ENCODE measurements at regions not wholly inside any gene's neighbourhood (a gene's known extent, or its start where the extent isn't known, plus 50 kb on each side); places are given as distances from the start of the nearest gene placed in this dataset.

DNA sequence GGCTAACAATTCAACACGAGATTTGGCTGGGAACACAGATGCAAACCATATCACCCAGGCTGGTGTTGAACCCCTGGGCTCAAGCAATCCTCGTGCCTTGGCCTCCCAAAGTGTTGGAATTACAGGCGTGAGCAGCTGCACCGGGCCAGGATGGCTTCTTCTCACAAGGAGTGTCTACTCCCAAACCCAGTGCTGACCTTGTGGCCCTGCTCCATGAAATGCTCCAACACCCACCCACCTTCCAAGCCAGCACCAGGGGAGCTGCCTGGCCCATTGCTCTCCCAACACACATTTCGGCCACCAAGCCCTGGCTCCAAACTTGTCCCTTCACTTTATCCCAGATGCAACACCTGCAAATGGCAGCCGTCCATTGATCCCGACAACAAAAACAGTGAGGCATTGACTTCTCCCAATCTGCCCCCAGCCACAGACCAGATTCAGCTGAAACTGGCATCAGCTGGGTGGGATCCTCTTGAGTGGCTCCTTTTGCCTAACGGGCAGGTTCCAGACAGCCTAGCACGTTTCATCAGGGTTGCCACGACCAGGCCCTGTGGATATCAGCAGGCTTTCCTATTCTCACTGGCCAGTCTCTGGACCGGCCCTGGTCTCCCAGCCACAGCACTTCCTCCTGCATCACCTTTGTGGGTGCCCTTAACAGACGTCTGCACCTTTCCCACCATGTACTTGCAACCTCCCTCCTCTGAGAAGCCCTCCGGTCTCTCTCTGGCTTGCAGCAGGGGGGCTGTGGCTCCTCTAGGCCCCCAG lies 105.7 kb upstream of the CARD11 start:
- intact Hi-C loops (cut with micrococcal nuclease; ENCODE audit: unreplicated experiment): no loop called here
- CTCF ChIA-PET: no interaction called here
- no peaks in the 10 kb centered on the region for H3K9me3 Mint-ChIP-seq (ENCODE audit: unreplicated experiment)

DNA sequence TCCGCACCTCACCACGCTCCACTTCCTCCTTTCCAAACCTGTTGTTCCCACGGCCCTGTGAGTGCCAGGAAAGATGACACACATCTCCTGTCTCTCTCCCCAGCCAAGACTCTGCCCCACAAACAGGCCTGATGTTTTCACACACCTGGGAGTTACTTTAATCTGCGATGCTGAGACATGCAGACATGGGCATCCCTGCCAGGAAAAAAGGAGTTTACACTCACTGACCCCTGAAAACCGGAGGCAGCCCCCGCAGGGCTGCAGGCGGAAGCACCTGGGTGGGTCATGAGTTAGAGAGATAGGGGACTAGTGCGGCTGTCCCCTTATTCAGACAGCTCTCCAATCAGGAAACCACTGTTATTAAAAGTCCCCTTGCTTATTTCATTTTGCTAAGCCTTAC lies 106.4 kb upstream of the CARD11 start:
- TF ChIP-seq, protein P1, sequence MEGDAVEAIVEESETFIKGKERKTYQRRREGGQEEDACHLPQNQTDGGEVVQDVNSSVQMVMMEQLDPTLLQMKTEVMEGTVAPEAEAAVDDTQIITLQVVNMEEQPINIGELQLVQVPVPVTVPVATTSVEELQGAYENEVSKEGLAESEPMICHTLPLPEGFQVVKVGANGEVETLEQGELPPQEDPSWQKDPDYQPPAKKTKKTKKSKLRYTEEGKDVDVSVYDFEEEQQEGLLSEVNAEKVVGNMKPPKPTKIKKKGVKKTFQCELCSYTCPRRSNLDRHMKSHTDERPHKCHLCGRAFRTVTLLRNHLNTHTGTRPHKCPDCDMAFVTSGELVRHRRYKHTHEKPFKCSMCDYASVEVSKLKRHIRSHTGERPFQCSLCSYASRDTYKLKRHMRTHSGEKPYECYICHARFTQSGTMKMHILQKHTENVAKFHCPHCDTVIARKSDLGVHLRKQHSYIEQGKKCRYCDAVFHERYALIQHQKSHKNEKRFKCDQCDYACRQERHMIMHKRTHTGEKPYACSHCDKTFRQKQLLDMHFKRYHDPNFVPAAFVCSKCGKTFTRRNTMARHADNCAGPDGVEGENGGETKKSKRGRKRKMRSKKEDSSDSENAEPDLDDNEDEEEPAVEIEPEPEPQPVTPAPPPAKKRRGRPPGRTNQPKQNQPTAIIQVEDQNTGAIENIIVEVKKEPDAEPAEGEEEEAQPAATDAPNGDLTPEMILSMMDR (IDR thresholded peaks at IDR 0.05; ENCODE audit: insufficient read depth in 1 of 2, low read depth in 1 of 2, low read length in 1 of 2, severe bottlenecking in 1 of 2, unreplicated experiment in 1 of 2): no peak
- no peak for DNase-seq
- Mint-ChIP-seq H3K9me3 (ENCODE audit: unreplicated experiment) (no peaks in the 10 kb centered on the region), H3K4me3 (ENCODE audit: unreplicated experiment) (no peak overlapping the region), H3K36me3 (ENCODE audit: insufficient read depth, unreplicated experiment) (no peaks in the 10 kb centered on the region), H3K27ac (ENCODE audit: unreplicated experiment) (peak overlapping the region; percentile 48), H3K4me1 (ENCODE audit: low read depth, unreplicated experiment) (peaks cover 7% of the 10 kb centered on the region), H3K27me3 (ENCODE audit: insufficient read depth, unreplicated experiment) (peaks cover 8% of the 10 kb centered on the region)
- ChIA-PET CTCF (no interaction called here), POLR2A (no interaction called here)
- intact Hi-C loops (cut with micrococcal nuclease; ENCODE audit: unreplicated experiment): no loop called here
- no peak overlapping the region for H3K4me3 ChIP-seq (ENCODE audit: low read depth, low read length)
- no TSS peak for BruUV-seq (replicated peaks)
- no peaks in the 10 kb centered on the region for H3K9me3 ChIP-seq
- no peaks in the 10 kb centered on the region for H3K27me3 ChIP-seq (replicated peaks; ENCODE audit: control insufficient read depth, insufficient read depth, low read length)
- no peaks in the 10 kb centered on the region for H3K36me3 ChIP-seq (ENCODE audit: control insufficient read depth, insufficient read depth, low read length)
- no peaks in the 10 kb centered on the region; the same call in 1 of the 2 replicates for H3K4me1 ChIP-seq

More for the DNA sequence above, 105.7 kb upstream of the CARD11 start:
- Histone ChIP-seq H3K36me3 (ENCODE audit: control insufficient read depth, insufficient read depth, low read length) (no peaks in the 10 kb centered on the region), H3K4me1 (no peaks in the 10 kb centered on the region; the same call in 1 of the 2 replicates), H3K9me3 (no peaks in the 10 kb centered on the region), H3K4me3 (ENCODE audit: low read depth, low read length) (no peak overlapping the region), H3K27me3 (replicated peaks; ENCODE audit: control insufficient read depth, insufficient read depth, low read length) (no peaks in the 10 kb centered on the region)
- TF ChIP-seq, protein P1 (IDR thresholded peaks at IDR 0.05; ENCODE audit: insufficient read depth in 1 of 2, low read depth in 1 of 2, low read length in 1 of 2, severe bottlenecking in 1 of 2, unreplicated experiment in 1 of 2): no peak
- no peak for DNase-seq
- Mint-ChIP-seq H3K36me3 (ENCODE audit: insufficient read depth, unreplicated experiment) (no peaks in the 10 kb centered on the region), H3K27ac (ENCODE audit: unreplicated experiment) (peak overlapping the region; percentile 48), H3K4me1 (ENCODE audit: low read depth, unreplicated experiment) (peaks cover 7% of the 10 kb centered on the region), H3K4me3 (ENCODE audit: unreplicated experiment) (no peak overlapping the region), H3K27me3 (ENCODE audit: insufficient read depth, unreplicated experiment) (peaks cover 8% of the 10 kb centered on the region)
- BruUV-seq (replicated peaks): no TSS peak
- POLR2A ChIA-PET: no interaction called here

DNA sequence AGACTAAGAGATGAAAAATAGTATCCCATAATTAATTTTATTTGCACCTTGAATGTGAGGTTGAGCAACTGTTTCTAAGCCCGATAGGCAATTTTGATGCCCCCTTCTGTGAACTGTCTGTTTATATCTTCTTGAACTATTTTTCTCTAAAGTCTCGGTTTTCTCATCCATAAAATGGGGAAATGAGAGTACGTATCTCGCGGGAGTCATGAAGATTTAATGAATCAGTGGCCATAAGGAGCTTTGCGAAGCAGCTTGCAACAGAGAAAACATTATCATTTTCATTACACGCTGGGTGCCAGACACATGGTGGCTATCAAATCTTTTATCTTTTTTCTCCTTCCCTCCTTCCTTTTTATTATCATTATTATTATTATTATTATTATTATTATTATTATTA lies 108.1 kb upstream of the CARD11 start:
- Histone ChIP-seq H3K27me3 (replicated peaks; ENCODE audit: control insufficient read depth, insufficient read depth, low read length) (no peaks in the 10 kb centered on the region), H3K36me3 (ENCODE audit: control insufficient read depth, insufficient read depth, low read length) (no peaks in the 10 kb centered on the region), H3K4me3 (ENCODE audit: low read depth, low read length) (no peak overlapping the region), H3K9me3 (no peaks in the 10 kb centered on the region), H3K4me1 (no peaks in the 10 kb centered on the region)
- TF ChIP-seq, protein P1 (IDR thresholded peaks at IDR 0.05; ENCODE audit: insufficient read depth in 1 of 2, low read depth in 1 of 2, low read length in 1 of 2, severe bottlenecking in 1 of 2, unreplicated experiment in 1 of 2): no peak
- Mint-ChIP-seq H3K27me3 (ENCODE audit: insufficient read depth, unreplicated experiment) (peaks cover 8% of the 10 kb centered on the region), H3K36me3 (ENCODE audit: insufficient read depth, unreplicated experiment) (no peaks in the 10 kb centered on the region), H3K4me1 (ENCODE audit: low read depth, unreplicated experiment) (peaks cover 2% of the 10 kb centered on the region), H3K4me3 (ENCODE audit: unreplicated experiment) (no peak overlapping the region), H3K27ac (ENCODE audit: unreplicated experiment) (no peak overlapping the region), H3K9me3 (ENCODE audit: unreplicated experiment) (no peaks in the 10 kb centered on the region)
- intact Hi-C loops (cut with micrococcal nuclease; ENCODE audit: unreplicated experiment): no loop called here
- BruUV-seq (replicated peaks): no TSS peak
- no peak for DNase-seq
- ChIA-PET POLR2A (no interaction called here), CTCF (no interaction called here)
